Tibial nerve (tissue), 3 donors: ENCODE measurements at regions not wholly inside any gene's neighbourhood (a gene's known extent, or its start where the extent isn't known, plus 50 kb on each side); places are given as distances from the start of the nearest gene placed in this dataset.

Experiments used
- POLR2A ChIP-seq, 2 donors: fragments of 450-650 bp; IDR thresholded peaks; one replicate each; pipeline ENCODE4 v1.6.1; 2017; ENCODE audit warnings: antibody characterized with exemption in 2 of 2, mild to moderate bottlenecking in 2 of 2, moderate library complexity in 2 of 2
- TF ChIP-seq, protein P1 (sequence below), 5 experiments: fragments of 200-600 bp in 3 of 5; fragments of 450-650 bp in 2 of 5; sonication (generic) in 3 of 5; IDR thresholded peaks; one replicate each; pipeline ENCODE4 v1.5.1; 2016 to 2019; ENCODE audit warnings: antibody characterized with exemption in 5 of 5, mild to moderate bottlenecking in 3 of 5, moderate library complexity in 2 of 5

DNA sequence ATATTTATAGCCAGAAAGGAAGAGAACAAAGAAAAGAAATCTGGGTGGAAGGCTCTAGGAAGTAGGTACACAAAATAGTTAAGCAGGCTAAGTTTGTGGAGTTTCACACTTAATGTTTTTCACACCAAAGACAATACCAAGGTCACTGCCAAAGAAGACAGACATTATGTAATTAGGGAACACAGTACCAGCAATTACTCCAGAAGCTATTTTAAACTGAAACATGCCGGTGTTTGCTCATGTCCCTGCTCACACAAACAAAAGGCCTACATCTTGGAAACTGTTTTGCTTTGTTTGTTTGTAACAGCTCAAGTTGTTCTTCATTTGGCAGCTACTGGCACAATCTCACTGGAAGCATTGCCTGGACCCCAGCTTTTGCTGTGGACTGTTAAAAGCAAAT is 88.5 kb upstream of the DAB1 start:
- TF ChIP-seq, protein P1, sequence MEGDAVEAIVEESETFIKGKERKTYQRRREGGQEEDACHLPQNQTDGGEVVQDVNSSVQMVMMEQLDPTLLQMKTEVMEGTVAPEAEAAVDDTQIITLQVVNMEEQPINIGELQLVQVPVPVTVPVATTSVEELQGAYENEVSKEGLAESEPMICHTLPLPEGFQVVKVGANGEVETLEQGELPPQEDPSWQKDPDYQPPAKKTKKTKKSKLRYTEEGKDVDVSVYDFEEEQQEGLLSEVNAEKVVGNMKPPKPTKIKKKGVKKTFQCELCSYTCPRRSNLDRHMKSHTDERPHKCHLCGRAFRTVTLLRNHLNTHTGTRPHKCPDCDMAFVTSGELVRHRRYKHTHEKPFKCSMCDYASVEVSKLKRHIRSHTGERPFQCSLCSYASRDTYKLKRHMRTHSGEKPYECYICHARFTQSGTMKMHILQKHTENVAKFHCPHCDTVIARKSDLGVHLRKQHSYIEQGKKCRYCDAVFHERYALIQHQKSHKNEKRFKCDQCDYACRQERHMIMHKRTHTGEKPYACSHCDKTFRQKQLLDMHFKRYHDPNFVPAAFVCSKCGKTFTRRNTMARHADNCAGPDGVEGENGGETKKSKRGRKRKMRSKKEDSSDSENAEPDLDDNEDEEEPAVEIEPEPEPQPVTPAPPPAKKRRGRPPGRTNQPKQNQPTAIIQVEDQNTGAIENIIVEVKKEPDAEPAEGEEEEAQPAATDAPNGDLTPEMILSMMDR (IDR thresholded peaks at IDR 0.05): no peak
- TF ChIP-seq POLR2A (IDR thresholded peaks at IDR 0.05): no peak
